ENCODE measurements at regions not wholly inside any gene's neighbourhood (a gene's known extent, or its start where the extent isn't known, plus 50 kb on each side); places are given as distances from the start of the nearest gene placed in this dataset.

DNA sequence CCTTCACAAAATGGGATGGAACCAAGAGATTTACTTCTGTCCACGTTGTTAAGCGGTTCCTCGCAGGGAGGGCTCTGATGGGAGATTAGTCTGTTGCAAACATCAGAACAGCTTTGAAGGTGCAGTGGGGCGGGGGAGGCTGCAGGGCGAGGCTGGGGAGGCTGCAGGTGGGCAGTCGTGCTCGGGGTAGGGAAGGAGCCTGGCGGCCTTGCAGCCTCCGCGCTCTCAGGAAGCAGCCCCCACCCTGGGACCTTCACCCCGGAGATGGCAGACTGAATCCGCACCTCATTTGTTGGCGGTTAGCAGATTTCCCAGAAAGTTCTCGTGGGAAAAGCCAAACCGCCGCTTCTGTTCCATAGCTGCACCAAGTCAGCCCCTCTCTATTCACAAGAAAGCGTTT, 237.3 kb downstream of the BRD1 start:
- Histone ChIP-seq H3K27ac (no peak overlapping the region), H3K4me3 (no peak overlapping the region), H3K36me3 (ENCODE audit: insufficient read depth in 1 of 2, low read depth in 1 of 2) (no peaks in the 10 kb centered on the region), H3K9me3 (no peaks in the 10 kb centered on the region), H3K4me1 (no peaks in the 10 kb centered on the region), H3K27me3 (ENCODE audit: insufficient read depth in 3 of 3, low read length in 2 of 3) (peaks cover 0 to 4% (median 0%) of the 10 kb centered on the region in 3 donors)
- ATAC-seq (no peak), DNase-seq (no peak)
- TF ChIP-seq CTCF (IDR thresholded peaks at IDR 0.05): no peak
- intact Hi-C loops (cut with DNase I): no loop called here
- WGBS, 3 donors: 82 to 85% (median 83%) methylated on average over 17 of the region's 17 CpGs

DNA sequence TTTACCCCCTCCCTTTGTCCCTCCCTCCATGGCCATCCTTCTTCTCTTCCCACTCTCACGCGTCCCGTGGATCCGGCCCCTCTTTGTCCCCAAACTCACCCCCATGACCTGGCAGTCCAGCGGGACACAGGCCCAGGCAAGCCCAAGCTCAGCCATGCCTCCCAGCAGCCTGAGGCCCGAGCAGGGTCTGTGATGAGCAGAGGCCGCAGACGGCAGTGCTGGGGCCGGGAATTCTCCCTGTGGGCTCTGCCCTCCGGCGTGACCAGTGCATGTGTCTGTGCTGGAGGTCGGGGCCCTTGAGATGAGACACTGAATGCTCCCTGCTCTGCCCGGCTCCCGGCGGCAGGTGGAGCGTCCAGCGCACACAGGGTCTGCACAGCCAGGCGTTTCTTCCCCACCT, 237.9 kb downstream of the BRD1 start:
- H3K27ac ChIP-seq: no peak overlapping the region
- no peak for ATAC-seq
- no peaks in the 10 kb centered on the region for H3K36me3 ChIP-seq (ENCODE audit: insufficient read depth in 1 of 2, low read depth in 1 of 2)
- H3K27me3 ChIP-seq (ENCODE audit: insufficient read depth in 3 of 3, low read length in 2 of 3): peaks cover 0 to 4% (median 0%) of the 10 kb centered on the region in 3 donors
- intact Hi-C loops (cut with DNase I): no loop called here
- no peaks in the 10 kb centered on the region for H3K9me3 ChIP-seq
- no peak overlapping the region for H3K4me3 ChIP-seq
- no peak for TF ChIP-seq CTCF (IDR thresholded peaks at IDR 0.05)
- DNase-seq: no peak
- 84 to 86% (median 85%) methylated on average over 14 to 18 of the region's 18 CpGs for WGBS, 3 donors
- H3K4me1 ChIP-seq: no peaks in the 10 kb centered on the region

- Histone ChIP-seq H3K27me3 (ENCODE audit: insufficient read depth in 3 of 3, low read length in 2 of 3) (peaks cover 0 to 4% (median 2%) of the 10 kb centered on the region in 3 donors), H3K4me1 (no peaks in the 10 kb centered on the region), H3K9me3 (no peaks in the 10 kb centered on the region), H3K27ac (no peak overlapping the region), H3K4me3 (no peak overlapping the region), H3K36me3 (ENCODE audit: insufficient read depth in 1 of 2, low read depth in 1 of 2) (no peaks in the 10 kb centered on the region)
- ATAC-seq (no peak), DNase-seq (no peak)
- intact Hi-C loops (cut with DNase I): no loop called here
- WGBS, 3 donors: 92 to 95% (median 92%) methylated on average over 13 to 14 of the region's 14 CpGs
- no peak for TF ChIP-seq CTCF (IDR thresholded peaks at IDR 0.05)
Measured at GRCh38 chr22:49589301-49589700, 238.4 kb downstream of the BRD1 start.

GRCh38 chr22:49588739-49589138, 238.9 kb downstream of the BRD1 start:
- Histone ChIP-seq H3K27me3 (ENCODE audit: insufficient read depth in 3 of 3, low read length in 2 of 3) (peaks cover 0 to 6% (median 0%) of the 10 kb centered on the region in 3 donors), H3K36me3 (ENCODE audit: insufficient read depth in 1 of 2, low read depth in 1 of 2) (no peaks in the 10 kb centered on the region), H3K4me3 (no peak overlapping the region), H3K27ac (no peak overlapping the region), H3K9me3 (no peaks in the 10 kb centered on the region), H3K4me1 (no peaks in the 10 kb centered on the region)
- intact Hi-C loops (cut with DNase I): no loop called here
- 77 to 78% (median 78%) methylated on average over 12 of the region's 12 CpGs for WGBS, 3 donors
- DNase-seq (no peak), ATAC-seq (no peak)
- no peak for TF ChIP-seq CTCF (IDR thresholded peaks at IDR 0.05)

- DNase-seq: no peak
Measured at GRCh38 chr22:49587987-49588386, 239.7 kb downstream of the BRD1 start.

More at GRCh38 chr22:49587987-49588386, 239.7 kb downstream of the BRD1 start:
- Histone ChIP-seq H3K27me3 (ENCODE audit: insufficient read depth in 3 of 3, low read length in 2 of 3) (peaks cover 0 to 8% (median 0%) of the 10 kb centered on the region in 3 donors), H3K9me3 (no peaks in the 10 kb centered on the region), H3K4me1 (no peaks in the 10 kb centered on the region), H3K27ac (no peak overlapping the region), H3K4me3 (no peak overlapping the region), H3K36me3 (ENCODE audit: insufficient read depth in 1 of 2, low read depth in 1 of 2) (no peaks in the 10 kb centered on the region)
- TF ChIP-seq CTCF (IDR thresholded peaks at IDR 0.05): no peak
- WGBS, 3 donors: 69 to 71% (median 71%) methylated on average over 13 of the region's 13 CpGs
- intact Hi-C loops (cut with DNase I): no loop called here
- ATAC-seq: no peak

All from psoas muscle (tissue), 7 donors.